Prostate gland (tissue), 2 donors: ENCODE measurements at regions not wholly inside any gene's neighbourhood (a gene's known extent, or its start where the extent isn't known, plus 50 kb on each side); places are given as distances from the start of the nearest gene placed in this dataset.
"Not testable (repeated sequence)": the region's sequence is repeated elsewhere in the genome, so short reads cannot be mapped to it uniquely, and the experiment has no call there.

Source experiments
- DNase-seq: peaks from one replicate; pipeline ENCODE4 v3.0.0-alpha.2; 2019; ENCODE audit warnings: low spot score
- H3K27ac ChIP-seq, 2 donors: fragments of 200-600 bp; sonication (generic); 2 replicates each; pipeline ENCODE4 v1.5.1; 2017 to 2019
- H3K27me3 ChIP-seq: fragments of 200-600 bp; sonication (generic); replicated peaks from 2 replicates; pipeline ENCODE4 v1.5.1; 2019; ENCODE audit not compliant: insufficient read depth
- H3K36me3 ChIP-seq, 2 donors: fragments of 200-600 bp; sonication (generic); 1 replicate in 1 of 2; 2 replicates in 1 of 2; pipeline versions ENCODE4 v1.5.1 to v1.8.1; 2017 to 2019
- H3K4me1 ChIP-seq: fragments of 200-600 bp; sonication (generic); replicated peaks from 2 replicates; pipeline ENCODE4 v1.5.1; 2019
- H3K4me3 ChIP-seq, 2 donors: fragments of 200-600 bp; sonication (generic); 2 replicates each; pipeline ENCODE4 v1.5.1; 2017 to 2019
- H3K9me3 ChIP-seq: fragments of 200-600 bp; sonication (generic); 2 replicates; pipeline ENCODE4 v1.5.1; 2017
- POLR2A ChIP-seq: fragments of 450-650 bp; IDR thresholded peaks from one replicate; pipeline ENCODE4 v1.6.1; 2016; ENCODE audit warnings: antibody characterized with exemption, mild to moderate bottlenecking
- POLR2AphosphoS5 ChIP-seq: sonication (generic); formaldehyde crosslinking; IDR thresholded peaks from one replicate; pipeline ENCODE4 v1.6.1; 2017; ENCODE audit warnings: antibody characterized with exemption
- WGBS: methylation state at CpG from one replicate; pipeline ENCODE4 v1.1.5; 2018; 5-methylcytosine and 5-hydroxymethylcytosine counted together
- intact Hi-C: fragments of 100-400 bp; cut with DNase I; formaldehyde crosslinking; loops from one replicate; pipeline ENCODE4 v1.14.2; 2022
- TF ChIP-seq, protein P1 (sequence below), 4 experiments: fragments of 200-600 bp in 2 of 4; fragments of 450-650 bp in 2 of 4; sonication (generic) in 2 of 4; IDR thresholded peaks; 1 replicate in 3 of 4; 2 replicates in 1 of 4; pipeline ENCODE4 v1.5.1; 2016 to 2019; ENCODE audit warnings: antibody characterized with exemption in 4 of 4, mild to moderate bottlenecking in 2 of 4, moderate library complexity in 2 of 4

DNA sequence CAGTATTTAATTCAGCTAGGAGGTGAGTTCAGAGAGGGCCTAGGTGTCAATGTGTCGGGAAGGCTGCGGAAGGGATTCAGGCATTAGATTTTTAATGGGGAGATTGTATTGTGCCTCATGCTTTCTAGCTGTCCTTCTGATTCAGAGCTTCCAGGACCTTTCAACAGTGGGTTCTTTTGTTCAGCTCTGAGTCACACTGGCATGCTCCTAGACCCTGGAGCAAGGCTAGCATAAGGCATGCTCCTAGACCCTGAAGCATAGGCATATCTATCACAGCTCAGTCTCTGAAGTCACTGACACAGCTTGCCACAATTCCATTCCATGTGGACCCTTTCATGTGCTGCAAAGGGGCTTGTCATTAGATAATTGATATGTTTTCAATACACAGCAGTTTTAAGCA is 396.9 kb downstream of the RAB38 start:
- H3K27ac ChIP-seq = no peak overlapping the region
- H3K9me3 ChIP-seq = no peaks in the 10 kb centered on the region
- H3K27me3 ChIP-seq = no peaks in the 10 kb centered on the region
- intact Hi-C loops = no loop called here
- no peak for TF ChIP-seq POLR2AphosphoS5
- TF ChIP-seq, protein P1, sequence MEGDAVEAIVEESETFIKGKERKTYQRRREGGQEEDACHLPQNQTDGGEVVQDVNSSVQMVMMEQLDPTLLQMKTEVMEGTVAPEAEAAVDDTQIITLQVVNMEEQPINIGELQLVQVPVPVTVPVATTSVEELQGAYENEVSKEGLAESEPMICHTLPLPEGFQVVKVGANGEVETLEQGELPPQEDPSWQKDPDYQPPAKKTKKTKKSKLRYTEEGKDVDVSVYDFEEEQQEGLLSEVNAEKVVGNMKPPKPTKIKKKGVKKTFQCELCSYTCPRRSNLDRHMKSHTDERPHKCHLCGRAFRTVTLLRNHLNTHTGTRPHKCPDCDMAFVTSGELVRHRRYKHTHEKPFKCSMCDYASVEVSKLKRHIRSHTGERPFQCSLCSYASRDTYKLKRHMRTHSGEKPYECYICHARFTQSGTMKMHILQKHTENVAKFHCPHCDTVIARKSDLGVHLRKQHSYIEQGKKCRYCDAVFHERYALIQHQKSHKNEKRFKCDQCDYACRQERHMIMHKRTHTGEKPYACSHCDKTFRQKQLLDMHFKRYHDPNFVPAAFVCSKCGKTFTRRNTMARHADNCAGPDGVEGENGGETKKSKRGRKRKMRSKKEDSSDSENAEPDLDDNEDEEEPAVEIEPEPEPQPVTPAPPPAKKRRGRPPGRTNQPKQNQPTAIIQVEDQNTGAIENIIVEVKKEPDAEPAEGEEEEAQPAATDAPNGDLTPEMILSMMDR (IDR thresholded peaks at IDR 0.05) = no peak
- no peak for TF ChIP-seq POLR2A
- H3K4me1 ChIP-seq = no peaks in the 10 kb centered on the region
- H3K4me3 ChIP-seq = no peak overlapping the region
- WGBS = 93% methylated on average over 2 of the region's 2 CpGs
- no peaks in the 10 kb centered on the region for H3K36me3 ChIP-seq
- no peak for DNase-seq

DNA sequence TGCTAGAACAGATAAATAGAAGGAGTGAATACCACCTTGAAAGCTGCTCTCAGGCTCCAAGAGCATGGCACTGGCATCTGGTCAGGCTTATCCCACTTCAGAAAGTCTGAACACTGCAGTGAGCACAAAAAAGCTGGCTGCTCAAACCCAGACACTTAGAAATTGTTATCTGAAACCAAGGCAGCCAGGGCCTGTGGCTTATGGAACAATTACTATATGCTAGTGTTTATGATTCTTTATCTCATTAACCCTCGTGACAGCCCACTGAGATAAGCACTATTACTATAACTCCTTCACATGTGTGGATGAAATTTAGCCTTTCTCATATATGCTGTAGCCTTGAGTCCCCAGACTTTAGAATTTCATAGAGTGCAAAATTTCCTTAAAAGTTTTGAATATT is 400.2 kb downstream of the RAB38 start:
- WGBS = 78% methylated on average over 1 of the region's 1 CpG
- Histone ChIP-seq H3K27ac (no peak overlapping the region), H3K4me3 (no peak overlapping the region), H3K4me1 (no peaks in the 10 kb centered on the region), H3K36me3 (no peaks in the 10 kb centered on the region), H3K9me3 (no peaks in the 10 kb centered on the region), H3K27me3 (no peaks in the 10 kb centered on the region)
- TF ChIP-seq, protein P1 (IDR thresholded peaks at IDR 0.05) = no peak
- TF ChIP-seq POLR2AphosphoS5 = no peak
- no peak for TF ChIP-seq POLR2A
- intact Hi-C loops = no loop called here
- DNase-seq = no peak

DNA sequence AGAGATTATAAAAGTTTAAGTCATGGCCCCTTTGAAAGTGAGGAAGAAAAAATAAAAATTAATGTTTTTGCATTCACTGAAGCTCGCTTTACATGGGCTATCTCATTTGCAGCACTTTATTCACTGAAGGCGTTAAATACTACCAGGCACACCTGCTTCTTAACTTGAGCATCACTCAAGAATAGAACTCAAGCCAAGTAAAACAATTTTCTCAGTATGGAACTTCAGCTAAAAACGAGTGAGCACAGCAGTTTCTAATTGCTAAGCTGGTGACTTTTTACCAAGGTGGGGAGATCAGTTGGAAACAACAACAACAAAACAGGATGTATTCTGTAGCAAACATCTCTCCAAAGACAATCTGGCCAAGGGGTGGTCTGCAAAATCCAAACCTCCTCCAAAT is 405.6 kb downstream of the RAB38 start:
- Histone ChIP-seq H3K9me3 (no peaks in the 10 kb centered on the region), H3K36me3 (no peaks in the 10 kb centered on the region), H3K27ac (no peak overlapping the region), H3K27me3 (no peaks in the 10 kb centered on the region), H3K4me1 (no peaks in the 10 kb centered on the region), H3K4me3 (no peak overlapping the region)
- DNase-seq = no peak
- TF ChIP-seq, protein P1 (IDR thresholded peaks at IDR 0.05) = no peak
- TF ChIP-seq POLR2AphosphoS5 (no peak), POLR2A (no peak)
- 51% methylated on average over 3 of the region's 3 CpGs for WGBS
- intact Hi-C loops = no loop called here

DNA sequence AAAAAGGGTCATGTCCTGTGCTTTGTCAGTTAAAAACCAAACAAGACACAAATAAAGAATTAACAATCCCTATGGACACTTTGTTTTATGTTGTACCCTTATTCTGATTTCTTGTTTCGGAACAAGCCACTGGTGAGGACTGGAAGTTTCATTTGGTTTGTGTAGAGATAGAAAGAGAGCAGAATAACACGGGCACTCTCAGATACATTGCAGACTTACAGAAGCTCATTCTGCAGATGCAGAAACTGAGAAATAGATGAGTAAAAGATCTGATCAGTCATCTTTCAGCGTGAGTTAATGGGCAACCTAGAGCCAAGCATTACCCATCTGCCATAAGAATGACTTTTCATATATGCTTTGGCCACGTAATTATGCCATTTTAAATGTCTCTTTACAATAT is 407.6 kb downstream of the RAB38 start:
- Histone ChIP-seq H3K9me3 (no peaks in the 10 kb centered on the region), H3K36me3 (no peaks in the 10 kb centered on the region), H3K27ac (no peak overlapping the region), H3K4me1 (no peaks in the 10 kb centered on the region), H3K4me3 (no peak overlapping the region), H3K27me3 (no peaks in the 10 kb centered on the region)
- no peak for TF ChIP-seq POLR2A
- TF ChIP-seq POLR2AphosphoS5 = no peak
- TF ChIP-seq, protein P1 (IDR thresholded peaks at IDR 0.05) = no peak
- no peak for DNase-seq
- intact Hi-C loops = no loop called here
- WGBS = 88% methylated on average over 4 of the region's 4 CpGs

DNA sequence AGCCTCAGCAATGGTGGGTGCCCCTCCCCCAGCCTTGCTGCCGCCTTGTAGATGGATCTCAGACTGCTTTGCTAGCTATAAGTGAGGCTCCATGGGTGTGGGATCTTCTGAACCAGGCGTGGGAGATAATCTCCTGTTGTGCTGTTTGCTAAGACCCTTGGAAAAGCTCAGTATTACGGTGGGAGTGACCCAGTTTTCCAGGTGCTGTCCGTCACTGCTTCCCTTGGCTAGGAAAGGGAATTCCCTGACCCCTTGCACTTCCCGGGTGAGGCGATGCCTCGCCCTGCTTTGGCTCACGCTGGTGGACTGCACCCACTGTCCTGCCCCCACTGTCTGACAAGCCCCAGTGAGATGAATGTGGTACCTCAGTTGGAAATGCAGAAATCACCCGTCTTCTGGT is 411.2 kb downstream of the RAB38 start:
- H3K4me3 ChIP-seq, H3K27me3 ChIP-seq, H3K36me3 ChIP-seq, intact Hi-C loops, H3K9me3 ChIP-seq, H3K27ac ChIP-seq, H3K4me1 ChIP-seq, DNase-seq: not testable (repeated sequence)
- 91% methylated on average over 9 of the region's 9 CpGs for WGBS
